Endothelial cell of umbilical vein (primary cell): ENCODE measurements at regions not wholly inside any gene's neighbourhood (a gene's known extent, or its start where the extent isn't known, plus 50 kb on each side); places are given as distances from the start of the nearest gene placed in this dataset.

Experiments
- BruUV-seq: library from RNA; stranded (reverse); fragments of 400-500 nt; replicated peaks from 2 replicates; lab custom pipeline; 2021; lab: Mats Ljungman, UMichigan
- CTCF ChIA-PET: fragments of 300-600, 350-600 bp; sonication (Branson Sonifier 250); formaldehyde crosslinking; loops from one replicate; lab custom pipeline; 2021; ENCODE audit warnings: antibody characterized with exemption, inconsistent platforms; lab: Charles Lee
- POLR2A ChIA-PET: fragments of 300-600, 350-600 bp; sonication (Branson Sonifier 250); formaldehyde crosslinking; loops from one replicate; lab custom pipeline; 2021; ENCODE audit warnings: antibody characterized with exemption, inconsistent platforms; lab: Charles Lee
- DNase-seq: peaks from one replicate; pipeline ENCODE4 v3.0.0-alpha.2; 2011; ENCODE audit warnings: low read depth, low spot score
- FAIRE-seq: peaks from 2 replicates; lab custom pipeline; 2011; peaks lifted over from hg19 to GRCh38; lab: Jason Lieb, UNC
- H2AFZ ChIP-seq: 2 replicates; pipeline ENCODE4 v1.6.0; 2012; ENCODE audit warnings: low read depth, low read length, control low read depth, inconsistent platforms
- H3K27ac ChIP-seq: 2 replicates; pipeline ENCODE4 v1.5.1; 2011; ENCODE audit warnings: low read depth, mild to moderate bottlenecking, control low read depth, low read length, moderate library complexity; ENCODE audit not compliant: insufficient read depth
- H3K27me3 ChIP-seq, 2 experiments: 2 replicates each; pipeline versions ENCODE4 v1.6.0 to v1.6.1; 2011; ENCODE audit warnings: low read length in 2 of 2, mixed read lengths in 1 of 2; ENCODE audit not compliant: control insufficient read depth in 2 of 2, insufficient read depth in 2 of 2
- H3K36me3 ChIP-seq, 2 experiments: 2 replicates in 1 of 2; 3 replicates in 1 of 2; pipeline ENCODE4 v1.5.1; 2011; ENCODE audit warnings: low read length in 2 of 2, mild to moderate bottlenecking in 1 of 2, moderate library complexity in 1 of 2; ENCODE audit not compliant: control insufficient read depth in 2 of 2, insufficient read depth in 2 of 2; ENCODE audit errors: extremely low read depth in 1 of 2
- H3K4me1 ChIP-seq: 3 replicates; pipeline ENCODE4 v1.5.1; 2011; ENCODE audit warnings: mild to moderate bottlenecking, low read length; ENCODE audit not compliant: control insufficient read depth, insufficient read depth; ENCODE audit errors: extremely low read depth
- H3K4me2 ChIP-seq: 2 replicates; pipeline ENCODE4 v1.6.1; 2011; ENCODE audit warnings: low read length, control low read depth, mixed read lengths; ENCODE audit not compliant: insufficient read depth
- H3K4me3 ChIP-seq, 3 experiments: fragments of 200-600 bp in 1 of 3; sonication (generic), shearing (Covaris generic) in 1 of 3; replicated peaks in 1 of 3; 2 replicates each; pipeline ENCODE4 v1.5.1; 2011 to 2016; ENCODE audit warnings: control low read depth in 3 of 3, low read length in 3 of 3, mild to moderate bottlenecking in 2 of 3, inconsistent platforms in 1 of 3, low read depth in 1 of 3, moderate library complexity in 1 of 3; ENCODE audit not compliant: insufficient read depth in 1 of 3
- H3K79me2 ChIP-seq: 2 replicates; pipeline ENCODE4 v1.6.0; 2012; ENCODE audit warnings: low read length, inconsistent platforms; ENCODE audit not compliant: control insufficient read depth, insufficient read depth
- H3K9ac ChIP-seq: replicated peaks from 2 replicates; pipeline ENCODE3; 2011; ENCODE audit warnings: low read length, control low read depth; ENCODE audit not compliant: insufficient read depth; ENCODE audit errors: extremely low read depth
- H3K9me1 ChIP-seq: replicated peaks from 3 replicates; pipeline ENCODE4 v1.6.0; 2011; ENCODE audit warnings: mild to moderate bottlenecking, low read length; ENCODE audit not compliant: control insufficient read depth, insufficient read depth; ENCODE audit errors: extremely low read depth
- H3K9me3 ChIP-seq: replicated peaks from 2 replicates; pipeline ENCODE4 v1.5.1; 2012; ENCODE audit warnings: low read length, inconsistent platforms; ENCODE audit not compliant: control insufficient read depth, insufficient read depth
- H4K20me1 ChIP-seq: replicated peaks from 2 replicates; pipeline ENCODE3; 2011; ENCODE audit warnings: mild to moderate bottlenecking, low read length; ENCODE audit not compliant: control insufficient read depth, insufficient read depth; ENCODE audit errors: extremely low read depth
- EZH2 ChIP-seq: IDR thresholded peaks from 2 replicates; pipeline ENCODE4 v1.6.1; 2012; ENCODE audit warnings: borderline replicate concordance, low read depth, mild to moderate bottlenecking, moderate library complexity, low read length, inconsistent platforms; ENCODE audit not compliant: severe bottlenecking
- MYC ChIP-seq: IDR thresholded peaks from one replicate; pipeline ENCODE4 v1.6.1; 2011; ENCODE audit warnings: mild to moderate bottlenecking, low read depth, low read length
- POLR2A ChIP-seq: IDR thresholded peaks from 2 replicates; pipeline ENCODE4 v1.6.1; 2012; ENCODE audit warnings: low read depth, mild to moderate bottlenecking, control low read depth, low read length
- POLR2AphosphoS5 ChIP-seq: IDR thresholded peaks from 2 replicates; pipeline ENCODE4 v1.6.1; 2012; ENCODE audit warnings: low read depth, mild to moderate bottlenecking, control low read depth, low read length, moderate library complexity; ENCODE audit not compliant: insufficient read depth
- dilution Hi-C: fragments of 300-500 bp; cut with MboI; formaldehyde crosslinking; loops from one replicate; pipeline ENCODE4 v1.15.0; 2019; ENCODE audit warnings: low sequenced_read_pairs; ENCODE audit not compliant: extremely low pct_ligation_motif_present
- intact Hi-C: fragments of 100-400 bp; cut with micrococcal nuclease; formaldehyde crosslinking; loops from one replicate; pipeline ENCODE4 v1.10.0; 2022
- TF ChIP-seq, protein P1 (sequence below): IDR thresholded peaks from 2 replicates; pipeline ENCODE4 v1.6.1; 2011; ENCODE audit not compliant: insufficient read depth, insufficient read length
- TF ChIP-seq, protein P2 (sequence below), 2 donors: IDR thresholded peaks; 1 replicate in 1 of 2; 2 replicates in 1 of 2; pipeline ENCODE4 v1.5.1; 2011; ENCODE audit warnings: low read length in 2 of 2, mild to moderate bottlenecking in 2 of 2, moderate library complexity in 2 of 2, control low read depth in 1 of 2, inconsistent platforms in 1 of 2, low read depth in 1 of 2; ENCODE audit not compliant: insufficient read depth in 1 of 2; ENCODE audit errors: extremely low read depth in 1 of 2

DNA sequence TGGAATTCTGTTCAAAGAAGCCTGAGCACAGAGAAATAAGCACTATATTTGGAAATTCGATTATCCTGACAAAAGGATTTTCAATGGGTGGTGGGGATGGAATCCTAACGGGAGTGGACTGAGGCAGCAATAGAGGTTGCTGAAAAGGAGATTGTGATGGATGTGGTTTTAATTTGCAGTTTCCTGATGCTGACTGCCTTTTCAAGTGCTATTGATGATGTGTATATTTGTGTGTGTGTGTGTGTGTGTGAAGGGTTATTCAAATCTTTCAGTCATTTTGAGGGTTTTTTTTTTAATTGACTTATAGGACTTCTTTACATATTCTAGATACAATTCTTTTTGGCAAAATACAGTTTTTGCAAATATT, 614.5 kb downstream of the HINT1 start:
- intact Hi-C loops (loop anchor here (1.0 to 10.0 kb wide), 4 partner anchors 162 to 646 kb away; partner anchors contain the start of gene CHSY3), dilution Hi-C loops (no loop called here)
- Histone ChIP-seq H3K36me3 (no peaks in the 10 kb centered on the region), H3K9me1 (no peaks in the 10 kb centered on the region), H3K27ac (peak overlapping the region; percentile 63), H3K79me2 (no peaks in the 10 kb centered on the region), H3K4me1 (peaks cover 12% of the 10 kb centered on the region), H3K27me3 (no peaks in the 10 kb centered on the region), H2AFZ (no peak overlapping the region), H3K4me2 (peak overlapping the region; percentile 17), H4K20me1 (no peaks in the 10 kb centered on the region), H3K9me3 (no peaks in the 10 kb centered on the region), H3K4me3 (no peak overlapping the region), H3K9ac (peak overlapping the region; percentile 42)
- ChIA-PET POLR2A (no interaction called here), CTCF (no interaction called here)
- TF ChIP-seq MYC (no peak), EZH2 (no peak), POLR2AphosphoS5 (no peak), POLR2A (no peak)
- TF ChIP-seq, protein P1, sequence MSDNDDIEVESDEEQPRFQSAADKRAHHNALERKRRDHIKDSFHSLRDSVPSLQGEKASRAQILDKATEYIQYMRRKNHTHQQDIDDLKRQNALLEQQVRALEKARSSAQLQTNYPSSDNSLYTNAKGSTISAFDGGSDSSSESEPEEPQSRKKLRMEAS = no peak
- TF ChIP-seq, protein P2, sequence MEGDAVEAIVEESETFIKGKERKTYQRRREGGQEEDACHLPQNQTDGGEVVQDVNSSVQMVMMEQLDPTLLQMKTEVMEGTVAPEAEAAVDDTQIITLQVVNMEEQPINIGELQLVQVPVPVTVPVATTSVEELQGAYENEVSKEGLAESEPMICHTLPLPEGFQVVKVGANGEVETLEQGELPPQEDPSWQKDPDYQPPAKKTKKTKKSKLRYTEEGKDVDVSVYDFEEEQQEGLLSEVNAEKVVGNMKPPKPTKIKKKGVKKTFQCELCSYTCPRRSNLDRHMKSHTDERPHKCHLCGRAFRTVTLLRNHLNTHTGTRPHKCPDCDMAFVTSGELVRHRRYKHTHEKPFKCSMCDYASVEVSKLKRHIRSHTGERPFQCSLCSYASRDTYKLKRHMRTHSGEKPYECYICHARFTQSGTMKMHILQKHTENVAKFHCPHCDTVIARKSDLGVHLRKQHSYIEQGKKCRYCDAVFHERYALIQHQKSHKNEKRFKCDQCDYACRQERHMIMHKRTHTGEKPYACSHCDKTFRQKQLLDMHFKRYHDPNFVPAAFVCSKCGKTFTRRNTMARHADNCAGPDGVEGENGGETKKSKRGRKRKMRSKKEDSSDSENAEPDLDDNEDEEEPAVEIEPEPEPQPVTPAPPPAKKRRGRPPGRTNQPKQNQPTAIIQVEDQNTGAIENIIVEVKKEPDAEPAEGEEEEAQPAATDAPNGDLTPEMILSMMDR (IDR thresholded peaks at IDR 0.05; ENCODE audit: extremely low read depth in 1 of 2, insufficient read depth in 1 of 2, low read depth in 1 of 2, low read length in 2 of 2) = no peak
- FAIRE-seq (no peak), DNase-seq (peak; percentile 2)
- no TSS peak for BruUV-seq
